Left cardiac atrium (tissue), 4 donors: ENCODE measurements at regions not wholly inside any gene's neighbourhood (a gene's known extent, or its start where the extent isn't known, plus 50 kb on each side); places are given as distances from the start of the nearest gene placed in this dataset.

Experiments
- ATAC-seq, 2 donors: fragments of 200-7000 bp; cut with Tn5 transposase; one replicate each; pipeline ENCODE4 v1.9.1; 2020; ENCODE audit warnings: mild to moderate bottlenecking in 2 of 2, moderate library complexity in 2 of 2
- DNase-seq: peaks from one replicate; pipeline ENCODE4 v3.0.0-alpha.2; 2020
- intact Hi-C, 2 donors: fragments of 100-400 bp; cut with DNase I; formaldehyde crosslinking; loops; one replicate each; pipeline versions ENCODE4 v1.14.1 to v1.15.1; 2022 to 2023
- donor health status: DM: no; HTN: yes; CAD: no.
- donor health status: DM: no; HTN: yes; CAD: no; lungs with severe emphysema.
- donor health status: DM: yes; HTN: yes; CAD: no.
- donor health status: Dilated cardiomyopathy.

DNA sequence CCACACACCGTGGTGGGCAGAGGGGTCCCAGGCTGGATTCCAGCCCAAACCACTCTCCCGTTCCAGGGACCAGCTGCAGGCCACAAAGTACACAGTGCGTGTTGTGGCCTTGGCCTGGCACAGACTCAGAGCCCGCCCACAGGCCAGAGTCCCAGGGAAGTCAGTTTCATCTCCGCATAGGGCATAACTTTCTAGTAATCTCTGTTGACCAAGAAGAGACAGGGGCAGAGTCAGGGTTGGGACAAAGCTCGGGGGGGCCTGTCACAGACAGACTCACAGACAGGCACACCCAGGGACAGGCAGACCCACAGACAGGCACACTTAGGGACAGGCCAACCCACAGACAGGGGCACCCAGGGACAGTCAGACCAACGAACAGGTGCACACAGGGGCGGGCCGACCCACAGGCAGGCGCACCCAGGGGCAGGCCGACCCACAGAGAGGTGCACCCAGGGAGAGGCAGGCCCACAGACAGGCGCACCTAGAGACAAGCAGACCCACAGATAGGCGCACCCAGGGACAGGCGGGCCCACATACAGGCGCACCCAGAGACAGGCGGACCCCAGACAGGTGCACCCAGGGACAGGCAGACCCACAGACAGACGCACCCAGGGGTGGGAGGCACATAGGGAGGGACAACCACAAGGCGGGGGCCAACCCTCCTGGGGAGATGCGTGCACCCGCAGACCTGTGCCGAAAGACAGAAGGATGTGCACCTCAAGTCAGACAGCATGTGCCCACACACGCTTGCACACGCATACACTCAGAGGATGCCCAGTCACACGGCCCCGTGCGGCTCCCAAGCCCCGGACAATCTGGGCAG lies 323.3 kb upstream of the RTL1 start:
- intact Hi-C loops, result no loop called here
- ATAC-seq, result no peak

DNA sequence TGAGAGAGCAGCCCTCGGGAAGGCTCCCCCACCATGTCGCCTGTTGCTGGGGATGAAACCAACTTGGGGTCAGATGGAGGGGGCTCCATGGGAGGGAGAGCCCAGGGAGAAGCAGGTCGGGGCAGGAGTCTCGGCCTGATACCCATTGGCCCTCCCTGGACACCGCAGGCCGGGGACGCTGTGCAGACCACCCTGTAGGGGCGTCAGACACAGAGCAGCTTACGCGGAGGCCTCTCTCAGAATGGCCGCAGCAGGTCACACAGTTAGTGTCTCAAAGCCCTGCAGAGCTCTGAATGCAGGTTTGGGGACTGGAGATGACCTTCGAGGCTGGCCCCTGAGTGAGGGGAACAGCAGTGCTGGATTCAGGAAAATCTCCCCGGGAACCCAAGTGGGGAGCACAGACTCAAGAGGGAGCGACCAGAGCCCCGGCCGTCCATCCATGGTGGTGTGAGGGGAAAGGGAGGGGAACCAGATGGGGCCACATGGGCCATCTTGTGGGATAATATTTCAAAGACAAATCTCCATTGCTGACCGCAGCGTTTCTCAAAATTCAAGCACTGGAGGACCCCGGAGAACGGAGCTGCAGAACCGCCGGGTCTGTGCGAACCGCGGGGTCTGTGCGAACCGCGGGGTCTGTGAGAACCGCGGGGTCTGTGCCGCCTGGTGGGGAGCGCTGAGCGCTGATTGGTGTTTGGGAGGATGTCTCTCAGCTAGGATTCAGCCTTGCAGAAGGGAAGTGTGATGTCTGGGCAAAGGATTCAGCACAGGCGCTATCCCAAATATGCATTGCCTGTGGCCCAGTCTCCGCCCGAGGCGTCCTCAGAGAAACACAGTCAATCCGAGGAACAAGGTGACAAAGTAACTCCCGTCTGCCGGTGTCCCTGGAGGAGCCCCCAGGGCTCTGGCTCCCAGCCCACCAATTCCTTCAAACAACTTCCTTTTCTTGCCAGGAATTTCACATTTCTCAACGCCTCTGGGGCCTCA lies 324.4 kb upstream of the RTL1 start:
- DNase-seq, result no peak
- intact Hi-C loops, result no loop called here
- ATAC-seq, result no peak

More for the DNA sequence above, 323.3 kb upstream of the RTL1 start:
- DNase-seq, result no peak

DNA sequence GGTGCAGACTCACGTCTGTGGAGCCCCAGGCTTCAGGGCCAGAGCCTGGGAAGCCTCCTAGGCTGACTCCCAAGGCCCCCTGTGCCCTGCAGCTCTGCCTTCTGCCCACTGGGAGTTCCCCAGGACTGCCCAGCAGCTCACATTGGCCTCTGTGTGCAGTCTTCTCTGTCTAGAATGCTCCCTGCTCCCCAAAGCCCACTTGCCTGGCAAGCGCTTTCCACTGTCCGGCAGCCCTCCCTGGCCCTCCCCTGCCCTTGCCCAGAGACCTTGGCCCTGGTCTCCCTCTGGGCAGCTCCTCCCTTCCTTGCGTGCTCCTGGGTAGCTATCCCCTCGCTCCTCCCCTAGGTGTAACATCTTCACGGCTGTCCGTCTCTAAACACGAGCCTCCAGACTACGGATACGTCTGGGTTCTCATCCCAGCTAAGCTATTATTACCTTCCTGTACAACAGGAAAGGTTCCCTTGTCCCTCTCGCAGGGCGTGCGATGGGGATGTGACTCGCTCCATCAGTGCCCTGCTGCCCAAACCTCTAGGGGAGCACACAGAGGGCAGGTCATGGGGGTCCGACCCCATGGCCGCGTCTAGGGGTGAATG lies 325.5 kb upstream of the RTL1 start:
- no peak for DNase-seq
- ATAC-seq, result no peak
- intact Hi-C loops, result no loop called here

DNA sequence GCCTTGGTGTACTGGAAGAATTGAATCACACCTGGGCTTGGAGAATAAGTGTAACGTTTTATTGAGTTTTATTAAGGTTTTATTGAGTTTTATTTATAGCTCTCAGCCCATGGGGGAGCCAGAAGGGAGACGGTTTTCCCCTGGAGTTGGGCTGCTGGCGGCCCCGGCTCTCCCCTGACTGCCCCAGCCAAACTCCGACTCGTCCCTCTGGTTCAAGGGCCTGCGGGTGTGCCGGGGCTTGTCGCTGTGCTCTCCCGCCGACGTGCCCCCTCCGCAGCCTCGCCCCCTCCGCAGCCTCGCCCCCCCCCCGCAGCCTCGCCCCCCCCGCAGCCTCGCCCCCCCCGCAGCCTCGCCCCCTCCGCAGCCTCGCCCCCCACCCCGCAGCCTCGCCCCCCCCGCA lies 326.1 kb upstream of the RTL1 start:
- intact Hi-C loops, result no loop called here
- DNase-seq, result no peak
- ATAC-seq, result no peak

DNA sequence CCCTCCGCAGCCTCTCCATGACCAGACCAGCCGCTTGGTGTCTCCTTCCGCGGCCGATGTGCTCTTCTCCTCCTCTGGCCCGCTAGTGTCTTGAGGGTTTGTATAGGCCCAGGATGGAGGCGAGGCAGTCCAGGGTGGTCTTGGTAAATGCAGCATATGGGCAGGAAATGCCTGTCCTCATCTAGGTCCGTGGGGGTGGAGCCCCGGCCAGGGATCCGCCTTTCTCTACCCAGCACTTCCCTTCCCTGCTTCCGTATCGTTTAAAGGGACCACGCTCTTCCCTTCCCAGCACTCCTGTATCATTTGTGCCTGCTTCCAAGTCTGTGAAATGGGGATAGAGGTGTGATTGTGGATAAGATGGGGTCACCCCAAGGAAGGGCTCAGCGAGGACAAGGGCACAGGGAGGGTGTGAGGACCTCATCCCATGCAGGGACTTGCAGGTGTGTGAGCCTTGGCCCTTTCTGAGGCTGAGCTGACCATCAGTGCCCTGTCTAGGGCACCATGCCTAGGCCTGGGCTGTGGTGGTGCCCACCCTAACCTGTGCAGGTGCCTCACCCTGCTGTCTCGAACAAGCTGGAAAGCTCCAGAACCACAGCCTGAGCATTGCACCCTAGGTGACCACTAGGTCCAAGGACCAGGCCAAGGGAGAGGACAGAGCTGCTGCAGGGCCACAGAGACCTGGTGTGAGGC lies 326.8 kb upstream of the RTL1 start:
- no peak for DNase-seq
- intact Hi-C loops, result no loop called here
- no peak for ATAC-seq

DNA sequence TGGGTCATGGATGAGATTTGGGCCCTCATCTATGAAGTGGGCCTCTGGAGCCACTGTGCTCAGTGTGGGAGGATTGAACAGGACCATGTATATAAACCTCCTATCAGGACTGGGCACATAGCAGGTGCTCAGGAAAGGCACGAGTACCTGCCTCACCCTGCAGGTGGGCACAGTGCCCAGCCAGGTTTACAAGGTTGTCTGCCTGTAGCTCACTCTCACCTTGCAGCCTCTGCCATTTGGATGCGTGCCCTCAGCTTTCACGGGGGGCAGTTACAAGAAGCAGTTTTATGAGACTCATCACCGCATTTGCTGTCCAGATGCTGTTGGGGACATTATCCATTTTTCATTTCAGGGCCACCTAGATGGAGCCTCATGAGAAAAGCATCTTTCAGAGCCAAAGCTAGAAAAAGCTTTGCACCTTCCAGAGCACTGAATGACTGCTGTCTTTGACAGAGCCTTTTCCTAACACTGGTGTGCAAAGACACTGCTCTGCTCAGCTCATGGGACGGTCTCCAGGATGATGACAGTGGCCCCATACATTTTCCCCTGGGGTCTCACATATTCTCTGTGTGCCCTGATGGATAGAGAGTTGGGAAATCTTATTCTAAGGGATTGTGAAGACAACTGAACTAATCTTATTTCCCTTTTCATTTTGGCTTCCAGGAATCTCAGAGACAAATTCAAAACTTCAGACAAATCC lies 327.5 kb upstream of the RTL1 start:
- no peak for ATAC-seq
- intact Hi-C loops, result no loop called here
- no peak for DNase-seq

DNA sequence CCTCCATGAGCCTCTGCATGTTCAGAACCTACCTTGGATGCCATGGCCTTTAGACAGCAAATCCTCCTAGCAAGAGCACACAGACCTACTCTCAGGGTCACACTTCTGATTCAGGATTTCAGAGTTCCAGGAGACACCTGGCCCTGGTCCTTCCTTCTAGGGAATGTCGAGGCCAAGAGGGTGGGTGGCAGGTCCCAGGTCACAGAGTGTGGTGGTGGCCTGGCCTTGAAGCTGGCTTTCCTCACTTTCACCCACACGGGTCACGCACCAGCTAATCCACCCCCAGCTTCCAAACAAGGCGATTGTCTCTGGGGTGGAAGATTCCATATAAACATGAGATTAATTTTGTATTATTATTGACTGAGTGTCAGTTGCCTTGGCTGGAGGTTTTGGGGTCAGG lies 328.3 kb upstream of the RTL1 start:
- ATAC-seq (no peak), DNase-seq (no peak)
- intact Hi-C loops, result no loop called here

DNA sequence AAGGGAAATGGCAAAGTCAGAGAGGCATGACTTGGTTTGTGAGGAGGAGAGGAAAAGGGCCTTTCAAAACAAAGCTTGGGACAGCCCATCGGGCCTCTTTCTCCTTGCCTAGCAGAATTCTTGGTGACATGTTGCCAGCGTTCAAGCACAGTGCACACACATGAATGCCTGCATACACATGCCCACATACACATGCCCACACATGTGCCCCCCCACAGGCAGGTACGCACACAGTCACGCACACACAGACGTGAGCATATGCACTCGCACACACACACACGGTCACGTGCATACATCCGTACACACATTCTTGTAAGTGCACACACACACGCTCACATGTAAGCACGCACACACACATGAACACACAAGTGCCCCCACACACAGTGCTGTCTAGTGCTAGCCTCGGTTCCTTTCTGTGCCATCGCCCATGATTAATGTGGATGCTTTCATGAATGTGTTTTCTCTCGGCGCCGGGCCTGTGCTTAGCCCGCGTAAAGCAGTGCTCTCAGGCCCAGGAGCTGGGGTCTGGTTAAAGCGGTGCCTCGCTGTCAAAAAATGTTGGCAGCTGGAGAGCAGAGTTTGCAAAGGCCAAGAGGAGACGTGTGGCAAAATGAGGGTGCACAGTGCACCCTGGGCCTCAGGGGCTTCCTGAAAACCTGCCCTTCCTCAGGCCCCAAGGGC lies 328.8 kb upstream of the DIO3 start:
- no peak for ATAC-seq
- DNase-seq, result no peak
- intact Hi-C loops, result no loop called here

DNA sequence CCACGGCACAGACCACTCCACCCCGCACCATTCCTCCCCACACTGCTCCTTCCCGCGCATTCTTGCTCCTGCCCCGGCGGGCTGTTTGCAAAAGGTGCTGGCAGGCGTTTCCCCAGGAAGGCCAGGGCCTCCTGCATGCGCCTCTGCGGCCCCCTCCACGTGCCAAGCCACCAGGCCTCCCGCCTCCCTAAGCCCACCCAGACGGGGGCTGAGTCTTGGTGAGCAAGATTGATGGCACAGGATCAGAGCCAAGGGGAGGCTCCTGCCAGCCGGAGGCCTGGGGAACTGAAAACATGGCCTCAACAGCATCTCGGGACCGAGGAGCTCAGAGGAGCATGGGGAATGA lies 328.3 kb upstream of the DIO3 start:
- no peak for DNase-seq
- ATAC-seq, result no peak
- intact Hi-C loops, result no loop called here

DNA sequence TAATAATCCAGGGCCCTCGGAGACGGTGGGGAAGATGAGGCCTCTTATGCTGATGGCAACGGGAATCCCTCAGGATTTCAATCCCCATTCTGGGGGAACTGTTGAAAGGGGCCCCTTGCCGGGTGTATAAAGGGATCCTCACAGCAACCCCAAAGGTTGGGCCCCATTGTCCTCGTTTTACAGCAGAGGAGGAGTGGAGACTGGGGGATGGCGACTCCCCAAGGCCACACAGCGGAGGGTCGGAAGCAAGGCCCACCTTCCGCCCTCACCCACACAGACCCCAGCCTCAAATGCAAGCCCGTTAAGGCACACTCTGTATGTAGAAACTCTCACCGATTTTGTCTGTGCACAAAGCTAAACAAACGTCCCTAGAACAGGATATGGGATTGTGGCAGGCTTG lies 327.9 kb upstream of the DIO3 start:
- ATAC-seq (no peak), DNase-seq (no peak)
- intact Hi-C loops, result no loop called here

DNA sequence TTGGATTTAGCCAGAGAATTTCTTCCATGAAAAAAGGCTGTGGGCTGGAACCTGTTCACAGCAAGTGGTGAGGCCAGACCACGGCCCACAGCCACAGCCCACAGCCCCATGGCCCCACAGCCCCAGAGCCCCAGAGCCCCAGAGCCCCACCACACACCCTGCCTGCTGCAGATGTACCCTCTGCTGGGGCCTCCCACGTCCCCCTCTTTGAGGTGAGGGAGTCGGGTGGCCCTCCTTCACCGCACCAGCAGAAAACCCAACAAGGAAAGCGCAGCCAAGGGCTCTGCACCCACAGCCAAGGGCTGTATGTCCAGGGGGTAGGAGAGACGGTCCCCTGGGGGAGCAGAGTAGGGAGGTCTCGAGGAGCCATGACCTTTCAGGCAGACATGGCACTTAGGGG lies 327.5 kb upstream of the DIO3 start:
- intact Hi-C loops, result no loop called here
- no peak for DNase-seq
- no peak for ATAC-seq

DNA sequence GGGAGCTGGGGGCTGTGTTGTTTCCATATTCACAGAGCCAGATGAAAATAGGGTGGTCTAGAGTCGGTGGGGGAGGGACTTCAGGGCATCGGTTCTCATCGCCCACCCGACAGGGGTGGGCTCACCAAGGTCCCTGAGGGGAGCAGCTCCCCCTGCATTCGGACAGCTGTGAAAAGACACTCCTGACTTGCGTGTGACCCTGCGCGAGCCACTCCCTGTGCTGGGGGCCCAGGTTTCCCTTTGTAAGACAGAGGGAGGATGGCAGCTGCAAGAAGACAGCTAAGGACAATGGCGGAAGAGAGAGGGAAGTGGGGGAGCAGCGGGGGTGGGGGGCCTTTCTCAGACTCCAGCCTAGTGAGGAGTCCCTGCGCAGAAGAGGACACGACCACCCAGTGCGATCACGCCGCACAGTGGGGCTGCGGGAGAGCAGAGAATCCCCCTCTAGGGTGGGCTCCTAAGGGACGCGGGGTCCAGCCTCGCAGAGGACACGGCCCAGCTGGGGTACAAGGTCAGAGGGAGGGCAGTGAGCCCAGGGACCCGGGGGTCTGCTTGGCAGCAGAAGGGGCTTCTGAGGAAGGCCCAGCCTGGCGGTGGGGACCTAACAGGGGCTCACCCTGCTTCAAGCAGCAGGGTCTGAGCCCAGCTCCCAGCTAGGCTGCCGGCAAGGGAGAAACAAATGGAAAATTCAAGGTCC lies 326.9 kb upstream of the DIO3 start:
- DNase-seq (no peak), ATAC-seq (no peak)
- intact Hi-C loops, result no loop called here

DNA sequence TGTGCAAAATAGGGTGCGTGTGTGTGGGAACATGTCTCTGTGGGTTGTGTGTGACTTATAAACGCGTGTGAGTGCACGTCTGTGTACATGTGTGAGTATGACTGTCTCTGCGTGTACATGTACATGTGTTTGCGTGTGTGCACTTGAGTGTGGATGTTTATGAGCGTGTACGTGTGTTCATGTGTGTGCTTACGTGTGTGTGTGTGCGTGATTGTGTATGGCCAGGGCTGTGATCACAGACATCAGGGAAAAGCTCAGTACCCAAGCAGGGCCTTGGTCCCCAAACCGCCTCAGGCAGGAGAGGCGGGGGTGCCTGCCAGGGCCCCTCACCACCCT lies 326.3 kb upstream of the DIO3 start:
- no peak for ATAC-seq
- no peak for DNase-seq
- intact Hi-C loops, result no loop called here

DNA sequence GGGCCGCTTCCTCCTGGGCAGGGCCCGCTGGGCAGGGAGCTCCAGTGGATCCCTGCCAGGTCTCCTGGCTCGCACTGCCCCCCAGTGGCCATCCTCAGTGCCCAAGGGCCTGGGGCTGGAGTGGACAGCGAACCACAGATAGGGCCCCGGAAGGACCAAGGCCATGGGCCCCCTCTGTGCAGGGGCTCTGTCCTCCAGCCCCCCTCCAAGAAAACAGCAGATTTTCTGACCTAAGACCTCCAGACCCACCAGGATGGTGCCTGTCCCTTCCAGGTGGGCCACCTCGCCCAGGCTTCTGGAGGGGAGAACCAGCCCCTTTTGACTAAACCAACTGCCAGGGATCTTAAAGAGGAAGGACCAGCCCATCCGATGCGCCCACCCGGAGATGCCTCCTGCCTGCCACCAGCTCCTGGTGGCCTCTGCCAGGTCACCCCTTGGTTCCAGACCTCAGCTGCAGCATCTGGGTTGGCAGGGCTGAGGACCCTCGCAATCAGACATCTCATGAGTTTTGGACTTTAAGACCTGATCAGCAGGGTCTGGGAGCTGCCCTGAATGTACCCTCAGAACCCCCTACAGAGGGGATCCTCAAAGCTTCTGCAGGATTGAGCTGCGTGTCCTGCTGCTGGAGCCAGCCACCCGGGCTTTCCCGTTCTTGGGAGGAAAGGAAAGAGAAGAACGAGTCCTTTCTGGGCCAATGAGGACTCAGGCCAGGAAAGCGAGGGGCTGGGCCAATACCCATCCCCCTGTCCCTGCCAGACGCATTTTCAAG lies 325.8 kb upstream of the DIO3 start:
- intact Hi-C loops, result no loop called here
- DNase-seq, result peak; percentile 44
- peak; percentile 59 to 76 for ATAC-seq

DNA sequence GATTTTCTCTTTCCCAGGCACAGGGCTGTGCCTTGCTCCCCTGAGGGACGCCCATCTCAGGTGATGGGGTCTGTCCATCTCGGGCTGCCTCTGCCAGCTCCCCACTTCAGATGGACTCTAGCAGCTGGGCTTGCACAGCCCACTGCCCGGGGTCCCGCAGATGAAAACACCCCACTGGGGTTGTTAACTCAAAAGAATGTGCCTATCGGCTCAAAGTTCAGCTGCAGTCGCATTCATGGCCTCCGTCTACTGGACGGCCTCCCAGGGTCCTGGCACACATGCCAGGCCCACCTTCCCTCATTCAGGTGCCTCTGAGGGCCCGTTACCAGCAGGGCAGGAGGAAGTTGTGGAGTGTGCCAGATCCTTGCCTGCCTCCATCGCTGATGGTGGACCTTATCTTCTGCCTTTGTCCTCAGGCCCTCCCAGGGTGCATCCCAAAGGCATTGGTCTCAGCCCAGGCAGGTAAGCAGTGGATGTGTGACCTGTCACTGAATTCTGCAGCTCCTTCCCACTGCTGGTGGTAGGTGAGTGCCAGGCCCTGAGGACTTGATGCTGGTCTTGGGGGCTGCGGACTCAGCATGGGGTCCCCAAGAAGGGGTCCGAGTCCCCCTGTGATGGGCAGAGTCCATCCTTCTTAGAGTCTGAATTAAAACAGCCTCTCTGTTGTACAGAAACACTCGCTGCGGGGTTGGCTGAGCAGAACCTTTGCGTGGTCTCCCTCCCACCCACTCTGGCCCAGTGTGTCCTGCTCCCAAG lies 324.6 kb upstream of the DIO3 start:
- intact Hi-C loops, result no loop called here
- no peak for DNase-seq
- ATAC-seq, result no peak

DNA sequence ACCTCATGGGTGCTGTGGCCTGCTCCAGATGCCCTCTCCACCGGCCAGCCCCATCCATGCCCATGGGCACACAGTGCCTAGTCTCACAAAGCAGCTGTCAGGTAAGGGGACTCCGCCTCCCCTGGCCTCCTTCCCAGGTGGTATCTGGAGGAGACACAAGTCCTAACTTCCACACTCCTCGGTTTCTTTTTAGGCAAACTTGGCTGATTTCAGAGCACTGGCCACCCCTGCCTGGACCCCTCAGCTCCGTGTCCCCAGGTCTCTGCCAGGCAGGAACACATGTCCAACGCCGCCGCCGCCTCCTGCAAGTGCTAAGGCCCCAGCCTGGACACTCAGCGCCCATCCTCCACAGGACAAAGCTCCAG lies 324.1 kb upstream of the DIO3 start:
- DNase-seq (no peak), ATAC-seq (no peak)
- intact Hi-C loops, result no loop called here

DNA sequence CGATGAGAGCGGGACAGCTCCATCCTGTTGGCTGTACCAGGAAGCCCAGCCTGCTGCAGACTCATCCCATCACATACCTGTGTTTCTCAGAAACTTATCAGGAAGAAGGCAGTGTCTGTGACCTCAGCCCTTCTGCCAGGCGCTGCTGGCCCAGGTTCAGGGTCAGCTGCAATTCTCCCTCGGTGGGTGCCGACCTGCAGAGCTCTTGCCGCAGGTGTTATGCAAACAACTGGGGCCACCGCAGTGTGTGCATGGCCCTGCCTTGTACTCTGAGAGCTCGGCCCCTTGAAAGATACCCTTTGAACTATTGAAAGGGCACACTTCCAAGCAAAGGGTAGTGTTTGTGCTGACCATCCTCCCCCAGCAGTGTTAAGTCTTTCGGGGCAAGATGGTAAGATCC lies 322.2 kb upstream of the DIO3 start:
- ATAC-seq, result no peak
- intact Hi-C loops, result no loop called here
- no peak for DNase-seq
